ENCODE measurements at regions not wholly inside any gene's neighbourhood (a gene's known extent, or its start where the extent isn't known, plus 50 kb on each side); places are given as distances from the start of the nearest gene placed in this dataset.
A peak's percentile ranks its signal among the peaks of the same experiment; 100 is the strongest.

GRCh38 chr5:155126573-155126972, 113.0 kb downstream of the KIF4B start:
- H2AFZ ChIP-seq (ENCODE audit: low read length), result no peak overlapping the region
- ChIA-PET POLR2A (ENCODE audit: partially characterized antibody) (no interaction called here), CTCF (ENCODE audit: partially characterized antibody) (interaction anchor here (2.5 kb wide), 1 partner anchor 11 kb away, joined by 7 read pairs; no protein-coding TSS in a partner anchor)
- no peak overlapping the region for H3K56ac ChIP-seq (replicated peaks; ENCODE audit: insufficient read length, low read depth, low read length)
- H3K36me3 ChIP-seq (ENCODE audit: control insufficient read depth in 2 of 4, insufficient read depth in 4 of 4, low read length in 3 of 4), result no peaks in the 10 kb centered on the region
- H3K18ac ChIP-seq (ENCODE audit: extremely low read depth, low read length), result peak overlapping the region; percentile 32; the same call in 1 of the 2 replicates
- H2BK120ac ChIP-seq (replicated peaks; ENCODE audit: low read depth, low read length), result no peak overlapping the region
- H3K9me3 ChIP-seq (ENCODE audit: insufficient read depth in 2 of 2, low read depth in 1 of 2, low read length in 1 of 2), result no peaks in the 10 kb centered on the region
- H3K23me2 ChIP-seq (ENCODE audit: low read depth, low read length), result no peaks in the 10 kb centered on the region
- no peak overlapping the region for H4K91ac ChIP-seq (replicated peaks; ENCODE audit: insufficient read length, low read length)
- H3K14ac ChIP-seq (ENCODE audit: insufficient read length), result no peak overlapping the region
- H3K79me2 ChIP-seq (ENCODE audit: control insufficient read depth in 1 of 2, insufficient read depth in 2 of 2, low read length in 2 of 2), result no peaks in the 10 kb centered on the region
- no peaks in the 10 kb centered on the region for H3K4me1 ChIP-seq (replicated peaks in 1 of 4; ENCODE audit: control insufficient read depth in 3 of 4, insufficient read depth in 4 of 4, low read length in 3 of 4)
- H4K5ac ChIP-seq (ENCODE audit: insufficient read length, low read depth, low read length), result no peak overlapping the region
- no peaks in the 10 kb centered on the region for H3K27me3 ChIP-seq (replicated peaks in 1 of 4; ENCODE audit: control insufficient read depth in 3 of 4, extremely low read depth in 1 of 4, insufficient read depth in 3 of 4, low read length in 3 of 4)
- H3K4ac ChIP-seq (replicated peaks; ENCODE audit: insufficient read length, low read depth, low read length), result no peak overlapping the region
- no peak overlapping the region for H3K23ac ChIP-seq (ENCODE audit: insufficient read length)
- no peak overlapping the region for H2BK5ac ChIP-seq (ENCODE audit: low read depth, low read length)
- H2BK20ac ChIP-seq (ENCODE audit: low read length), result no peak overlapping the region
- H3K4me3 ChIP-seq (ENCODE audit: extremely low read depth in 1 of 4, insufficient read depth in 2 of 4, low read depth in 3 of 4, low read length in 4 of 4), result no peak overlapping the region
- DNase-seq (ENCODE audit: low read depth in 1 of 2, low spot score in 2 of 2) (no peak), FAIRE-seq (no peak)
- H3K4me2 ChIP-seq (ENCODE audit: insufficient read depth in 1 of 2, low read depth in 2 of 2, low read length in 2 of 2), result no peak overlapping the region
- H2BK12ac ChIP-seq (ENCODE audit: low read depth, low read length), result no peak overlapping the region
- no peaks in the 10 kb centered on the region for H3K79me1 ChIP-seq (ENCODE audit: low read depth, low read length)
- H4K20me1 ChIP-seq (replicated peaks in 1 of 2; ENCODE audit: control insufficient read depth in 1 of 2, insufficient read depth in 2 of 2, low read length in 2 of 2), result no peaks in the 10 kb centered on the region
- H3K27ac ChIP-seq (ENCODE audit: low read depth, low read length), result no peak overlapping the region
- no peak overlapping the region for H2BK15ac ChIP-seq (ENCODE audit: low read length)
- H3K9ac ChIP-seq (replicated peaks in 1 of 4; ENCODE audit: extremely low read depth in 1 of 4, low read depth in 3 of 4, low read length in 3 of 4), result no peak overlapping the region
- WGBS, 2 experiments (ENCODE audit: extremely low coverage in 1 of 2, insufficient coverage in 1 of 2, insufficient read length in 1 of 2, insufficient replicate concordance in 2 of 2, low coverage in 1 of 2, low lambda C conversion rate in 2 of 2, missing lambda C conversion rate in 1 of 2), result 80% methylated on average over 3 of the region's 3 CpGs; no CpG with 5 or more reads in 1 of the 2 experiments
- H2AK5ac ChIP-seq (ENCODE audit: low read depth, low read length), result no peak overlapping the region
- H4K8ac ChIP-seq (ENCODE audit: extremely low read depth, insufficient read depth, low read length), result no peak overlapping the region
- TF ChIP-seq EP300 (IDR thresholded peaks at IDR 0.05; ENCODE audit: borderline replicate concordance in 1 of 2, low read depth in 2 of 2, low read length in 2 of 2), result no peak
- TF ChIP-seq FOSL1 (IDR thresholded peaks at IDR 0.05; ENCODE audit: insufficient read depth, low read depth, low read length), result no peak
- TF ChIP-seq E2F6 (IDR thresholded peaks at IDR 0.05), result no peak
- no peak for TF ChIP-seq BCL11A (IDR thresholded peaks at IDR 0.05; ENCODE audit: low read depth in 2 of 2, low read length in 2 of 2)
- no peak for TF ChIP-seq CEBPB (IDR thresholded peaks at IDR 0.05; ENCODE audit: low read depth, low read length)
- TF ChIP-seq JUND (IDR thresholded peaks at IDR 0.05; ENCODE audit: low read length), result no peak
- TF ChIP-seq CTBP2 (IDR thresholded peaks at IDR 0.05; ENCODE audit: borderline replicate concordance, insufficient read depth, insufficient read length, low read length), result no peak
- no peak for TF ChIP-seq RAD21 (IDR thresholded peaks at IDR 0.05 in 1 of 2, conservative IDR thresholded peaks at IDR 0.05 in 1 of 2; ENCODE audit: low read depth in 2 of 2, low read length in 2 of 2)
- TF ChIP-seq EGR1 (IDR thresholded peaks at IDR 0.05; ENCODE audit: borderline replicate concordance, low read depth, low read length), result no peak
- no peak for TF ChIP-seq CTCF (IDR thresholded peaks at IDR 0.05; ENCODE audit: control extremely low read depth in 1 of 3, insufficient read depth in 1 of 3, low read depth in 1 of 3, low read length in 3 of 3)
- TF ChIP-seq SP4 (IDR thresholded peaks at IDR 0.05; ENCODE audit: low read length), result no peak

All from H1 (cell line).